Suppressor macrophage treated with lipopolysaccharide for 1 hour (primary cell): ENCODE measurements at regions not wholly inside any gene's neighbourhood (a gene's known extent, or its start where the extent isn't known, plus 50 kb on each side); places are given as distances from the start of the nearest gene placed in this dataset.

ENCODE experiments used
- DNase-seq, 3 donors: peaks; one replicate each; pipeline ENCODE4 v3.0.0-alpha.2; 2020 to 2022

GRCh38 chr5:18270635-18271338 lies 636.5 kb downstream of the TAF11L14 start:
- DNase-seq: no peak

DNA sequence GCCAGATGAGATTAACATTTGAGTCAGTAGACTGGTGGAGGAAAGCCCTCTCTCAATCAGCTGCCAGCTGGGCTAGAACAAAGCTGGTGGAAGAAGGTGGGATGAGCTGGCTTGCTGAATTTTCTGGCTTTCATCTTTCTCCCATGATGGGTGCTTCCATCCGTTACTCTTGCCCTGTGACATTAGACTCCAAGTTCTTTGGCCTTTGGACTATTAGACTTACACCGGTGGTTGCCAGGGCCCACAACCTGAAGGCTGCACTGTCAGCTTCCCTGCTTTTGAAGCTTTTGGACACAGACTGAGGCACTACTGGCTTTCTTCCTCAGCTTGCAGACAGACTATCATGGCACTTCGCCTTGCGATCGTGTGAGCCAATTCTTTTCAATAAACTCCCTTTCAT lies 642.7 kb downstream of the TAF11L14 start:
- DNase-seq: no peak

DNA sequence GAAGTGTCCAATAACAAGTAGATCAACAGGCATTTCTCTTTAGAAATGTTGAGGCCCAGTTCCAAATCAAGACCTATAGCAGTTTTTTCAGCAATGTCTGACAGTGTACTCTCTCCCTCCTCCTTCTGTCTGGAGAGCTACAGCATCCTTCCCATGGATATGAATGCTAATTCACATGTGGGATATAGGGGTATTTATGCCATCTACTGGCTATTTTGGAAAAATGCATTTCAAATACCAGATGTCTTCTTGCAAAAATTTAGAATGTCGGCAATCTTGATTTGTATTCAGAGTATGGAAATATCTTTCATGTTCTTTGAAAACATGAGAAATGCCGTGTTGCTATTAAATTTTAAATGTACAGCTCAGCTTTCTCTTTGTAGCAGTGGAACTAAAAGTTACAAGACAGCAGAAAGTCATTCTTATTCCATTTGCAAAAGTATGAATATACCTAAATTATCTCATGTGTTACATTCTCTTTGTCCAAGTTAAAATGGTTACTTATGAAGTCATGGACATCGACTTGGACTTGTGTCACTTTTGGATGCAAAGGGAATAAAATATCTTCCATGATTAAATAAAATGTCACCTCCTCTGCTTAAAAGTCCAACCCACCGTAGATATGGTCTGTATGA lies 647.8 kb downstream of the TAF11L14 start:
- peak; percentile 17 to 60 (median 55) for DNase-seq

DNA sequence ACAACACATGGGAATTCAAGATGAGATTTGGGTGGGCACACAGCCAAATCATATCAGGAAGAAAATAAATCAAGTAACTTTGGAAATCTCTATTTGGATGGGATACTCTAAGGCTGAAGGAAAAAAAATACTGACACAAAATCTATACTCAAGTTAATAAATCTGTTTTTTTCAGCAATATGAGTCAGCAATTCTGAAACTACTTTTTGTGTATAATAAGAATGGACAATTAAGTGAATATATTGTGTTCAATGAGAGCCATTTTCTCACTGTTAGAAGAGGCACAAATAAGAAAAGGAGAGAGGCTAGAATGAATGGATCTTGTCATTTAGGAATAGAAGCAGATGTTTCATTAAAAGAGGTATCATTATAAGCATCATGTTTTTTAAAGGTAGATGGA lies 651.0 kb downstream of the TAF11L14 start:
- no peak for DNase-seq

DNA sequence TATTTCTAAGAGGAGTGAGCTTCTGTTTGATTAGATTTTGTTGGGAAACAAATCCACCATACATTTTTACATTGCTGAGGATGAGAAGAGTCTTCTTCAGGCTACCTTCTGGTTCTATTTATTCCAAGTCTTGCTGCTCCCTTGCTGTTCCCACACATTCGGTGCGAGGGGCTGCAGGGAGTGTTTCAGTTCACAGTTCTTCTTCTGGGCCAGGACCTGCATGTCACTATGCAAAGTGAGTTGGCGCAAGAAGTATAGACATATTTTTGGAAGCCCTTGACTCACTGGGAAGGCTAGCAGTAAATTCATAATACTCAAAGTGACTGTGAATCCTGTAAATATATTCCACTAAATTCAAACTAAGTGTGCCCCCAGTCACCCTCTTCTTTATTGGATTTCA lies 657.9 kb downstream of the TAF11L14 start:
- no peak for DNase-seq

GRCh38 chr5:18295696-18296095 lies 661.4 kb downstream of the TAF11L14 start:
- peak; percentile 49 to 77 (median 72) for DNase-seq

GRCh38 chr5:18299166-18299565 lies 664.9 kb downstream of the TAF11L14 start:
- DNase-seq: peak; percentile 26 to 43 (median 32)

DNA sequence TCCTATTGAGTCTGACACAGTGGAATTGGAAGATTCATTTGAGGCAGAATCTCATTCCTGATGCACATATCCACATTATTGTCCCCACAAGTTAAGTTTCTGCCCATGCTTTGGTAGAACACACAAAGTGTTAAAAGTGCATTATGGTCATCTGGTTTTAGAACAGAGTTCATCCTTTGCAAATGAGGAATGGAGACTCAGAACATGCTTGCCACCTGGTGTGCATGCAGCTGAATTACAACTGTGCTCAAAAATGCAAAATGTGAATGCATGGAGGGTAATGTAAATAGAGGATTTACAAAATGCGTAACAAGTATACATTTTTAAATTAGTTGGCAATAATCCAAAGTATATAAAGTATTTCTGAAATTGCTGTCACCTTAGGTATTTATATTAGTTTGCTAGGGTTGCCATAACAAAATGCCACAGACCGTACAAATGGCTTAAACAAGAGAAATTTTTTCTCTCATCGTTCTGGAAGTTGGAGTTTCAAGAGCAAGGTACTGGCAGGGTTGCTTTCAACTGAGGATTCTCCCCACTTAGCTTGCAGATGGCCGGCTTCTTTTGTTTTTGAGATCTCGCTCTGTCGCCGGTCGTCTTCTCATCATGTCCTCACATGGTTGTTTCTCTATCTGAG lies 671.1 kb downstream of the TAF11L14 start:
- DNase-seq: peak; percentile 40 to 70 (median 57)

DNA sequence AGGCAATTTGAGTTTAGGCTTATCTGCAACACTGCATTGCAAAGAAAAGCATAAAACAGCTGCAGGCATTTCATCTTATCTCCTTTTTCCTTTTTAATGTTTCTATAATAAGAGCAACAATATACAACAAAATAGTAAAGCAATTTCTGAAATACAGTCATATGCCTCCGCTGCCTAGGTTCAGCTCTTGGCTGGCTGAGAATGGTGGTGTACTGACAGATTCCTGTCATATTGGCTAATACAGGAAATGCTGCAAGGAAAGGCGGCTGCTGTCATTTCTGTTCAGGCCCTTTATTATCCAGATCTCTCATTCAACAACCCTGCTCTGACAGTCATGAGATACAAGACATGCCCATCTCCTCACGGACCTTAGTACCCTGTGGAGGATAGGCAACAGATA lies 677.0 kb downstream of the TAF11L14 start:
- peak; percentile 26 to 35 (median 32) for DNase-seq

GRCh38 chr5:18312016-18312415 lies 677.8 kb downstream of the TAF11L14 start:
- DNase-seq: no peak

- peak; percentile 58 to 70 (median 64) for DNase-seq
Measured at GRCh38 chr5:18314192-18314778, 680.0 kb downstream of the TAF11L14 start.

GRCh38 chr5:18321262-18321942 lies 687.1 kb downstream of the TAF11L14 start:
- no peak for DNase-seq

DNA sequence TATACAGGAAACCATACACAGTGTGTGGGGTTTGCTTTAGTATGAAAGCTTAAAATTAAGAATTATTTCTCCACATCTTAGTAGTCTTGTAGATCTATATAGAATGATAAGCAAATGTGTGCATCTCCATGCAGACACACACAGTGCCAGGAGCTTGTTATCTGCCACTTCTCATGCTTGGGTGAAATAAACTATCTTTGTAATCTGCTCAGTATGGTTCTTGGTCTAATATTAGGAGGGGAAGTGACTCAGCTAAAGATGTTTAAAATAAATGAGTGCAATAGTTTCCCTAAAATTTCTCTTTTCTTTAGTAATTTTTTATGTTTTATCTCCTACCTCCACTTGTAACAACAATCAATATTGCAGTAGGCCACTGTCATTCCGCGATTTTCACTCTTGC lies 689.6 kb downstream of the TAF11L14 start:
- no peak for DNase-seq

- DNase-seq: no peak
Measured at GRCh38 chr5:18325431-18325830, 691.2 kb downstream of the TAF11L14 start.

DNA sequence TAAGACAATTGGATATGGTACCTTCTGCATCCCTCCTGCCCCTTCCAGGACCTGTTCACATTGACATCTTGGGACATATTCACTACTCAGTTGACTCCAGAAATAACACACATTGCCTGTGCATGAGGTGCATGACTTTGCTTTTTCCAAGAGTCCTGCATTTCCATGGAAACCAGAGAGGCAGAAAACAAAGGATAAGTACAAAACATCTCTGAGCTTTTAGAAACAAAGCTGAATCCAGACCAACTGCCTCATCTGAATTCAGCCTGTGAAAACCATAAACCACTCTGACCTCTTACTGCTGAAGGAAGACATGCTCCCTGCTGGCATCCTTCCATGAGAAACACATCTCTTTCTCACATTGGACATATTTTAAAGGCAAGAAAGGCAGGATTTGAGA lies 695.1 kb downstream of the TAF11L14 start:
- no peak for DNase-seq

- DNase-seq: no peak
Measured at GRCh38 chr5:18333841-18334240, 699.6 kb downstream of the TAF11L14 start.

DNA sequence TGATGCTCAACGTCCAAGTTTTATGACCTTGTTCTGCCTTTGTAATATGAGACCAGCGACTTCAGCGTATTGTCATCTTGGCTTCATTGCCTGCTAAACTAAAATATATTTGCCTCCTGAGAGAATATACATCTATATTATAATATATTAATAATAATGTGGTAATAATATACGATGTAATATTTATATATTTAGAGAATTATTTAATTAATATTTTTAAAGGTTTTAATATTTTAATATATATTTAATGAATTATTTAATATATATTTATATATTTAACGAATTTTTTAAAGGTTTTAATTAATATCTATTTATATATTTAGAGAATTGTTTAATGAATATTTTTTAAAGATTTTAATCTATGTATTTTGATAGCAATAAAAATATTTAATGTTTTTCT lies 700.7 kb downstream of the TAF11L14 start:
- no peak for DNase-seq

GRCh38 chr5:18354828-18355227 lies 720.6 kb downstream of the TAF11L14 start:
- no peak for DNase-seq

- no peak for DNase-seq
Measured at GRCh38 chr5:18357486-18357885, 723.2 kb downstream of the TAF11L14 start.

GRCh38 chr5:18366234-18366633 lies 732.0 kb downstream of the TAF11L14 start:
- DNase-seq: no peak

- DNase-seq: no peak
Measured at GRCh38 chr5:18370531-18370930, 736.3 kb downstream of the TAF11L14 start.

- DNase-seq: no peak
Measured at GRCh38 chr5:18375641-18376040, 741.4 kb downstream of the TAF11L14 start.

DNA sequence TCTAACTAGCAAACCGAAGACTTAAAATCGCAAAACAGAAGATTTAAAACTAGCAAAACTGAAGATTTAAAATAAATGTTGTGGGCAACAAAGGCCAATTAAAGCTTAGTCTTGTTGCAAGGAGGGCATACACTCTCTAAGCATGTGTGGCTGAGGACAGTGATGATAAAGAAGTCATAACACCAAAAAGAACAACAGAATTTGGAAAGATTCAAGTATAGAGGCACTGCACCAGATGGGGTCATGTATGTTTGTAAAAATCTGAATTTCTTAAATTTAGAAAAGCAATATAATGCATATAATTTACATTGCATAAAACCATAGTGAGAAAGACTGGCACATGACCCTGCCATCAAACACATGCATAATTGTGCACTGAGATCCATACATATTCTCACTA lies 743.8 kb downstream of the TAF11L14 start:
- no peak for DNase-seq
